Stimulated activated CD4-positive, alpha-beta T cell treated with anti-CD3 and anti-CD28 coated beads, TNF-alpha, amount 100 ng/mL, for 24 hours (primary cell): ENCODE measurements at regions not wholly inside any gene's neighbourhood (a gene's known extent, or its start where the extent isn't known, plus 50 kb on each side); places are given as distances from the start of the nearest gene placed in this dataset.

Experiments
- DNase-seq, 3 experiments: peaks; one replicate each; pipeline ENCODE4 v3.0.0-alpha.2; 2020; ENCODE audit warnings: low read depth in 3 of 3

DNA sequence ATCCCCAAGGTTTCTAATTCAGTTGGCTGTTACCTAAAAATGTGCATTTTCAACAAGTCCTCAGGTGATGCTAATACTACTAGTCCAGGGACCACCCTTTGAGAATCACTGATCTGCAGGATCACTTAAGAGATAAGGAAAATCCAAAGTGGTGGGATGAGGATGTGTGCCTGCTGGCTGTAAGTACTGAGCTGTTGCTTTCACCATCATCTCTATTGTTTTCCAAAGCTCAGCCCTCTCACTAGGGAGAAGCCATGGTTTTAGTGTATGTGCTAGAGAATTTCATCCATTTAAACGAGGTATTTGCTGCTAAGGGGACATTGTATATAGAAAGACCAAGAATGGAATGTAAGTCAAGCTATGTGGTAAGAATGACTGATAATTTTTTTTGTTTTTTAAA, 202.3 kb downstream of the KIF21A start:
- DNase-seq, result no peak

DNA sequence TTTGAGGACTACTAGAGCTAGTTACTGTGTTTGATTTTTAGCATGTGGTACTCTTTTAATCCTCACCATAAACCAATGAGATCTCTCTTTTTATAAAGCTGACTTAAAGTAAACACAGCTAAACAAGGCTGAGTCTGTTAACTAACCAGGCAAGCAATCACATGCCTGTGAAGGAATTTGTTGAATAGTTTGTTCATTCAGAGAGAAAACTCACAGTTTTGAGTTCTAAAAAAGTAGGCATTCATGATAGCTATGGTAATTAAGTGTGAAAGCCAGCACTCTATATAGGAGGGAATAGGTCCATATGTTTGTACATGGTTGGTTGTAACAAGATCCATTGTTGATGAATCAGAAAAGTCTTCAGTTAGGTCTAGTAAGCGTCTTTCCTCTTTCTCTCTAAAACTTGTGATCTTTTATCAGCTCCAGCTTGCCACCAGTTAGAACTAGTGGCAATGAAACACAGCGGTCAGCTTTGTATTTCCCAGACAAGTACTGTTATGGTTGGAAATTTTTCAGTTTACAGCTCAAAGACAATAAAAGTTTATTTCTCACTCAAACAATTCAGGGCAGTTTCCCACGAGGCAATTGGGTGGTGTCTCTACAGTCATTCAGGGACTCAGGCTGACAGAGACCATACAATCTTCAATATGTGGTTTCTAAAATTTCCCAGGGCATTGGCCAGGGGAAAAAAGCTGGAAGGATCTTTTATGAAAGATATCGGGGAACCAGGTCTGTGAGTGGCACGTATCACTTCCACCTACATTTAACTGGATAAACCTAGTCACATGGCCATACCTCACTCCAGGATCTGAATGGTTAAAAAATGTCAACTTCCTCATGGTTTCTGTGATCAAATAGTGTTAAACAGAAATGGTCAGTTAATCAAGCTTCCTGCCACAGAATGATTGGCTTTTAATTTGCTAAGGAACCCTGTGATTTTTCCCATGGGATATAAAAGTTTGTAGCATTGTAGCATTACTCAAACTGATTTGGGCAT, 203.1 kb downstream of the KIF21A start:
- no peak for DNase-seq

DNA sequence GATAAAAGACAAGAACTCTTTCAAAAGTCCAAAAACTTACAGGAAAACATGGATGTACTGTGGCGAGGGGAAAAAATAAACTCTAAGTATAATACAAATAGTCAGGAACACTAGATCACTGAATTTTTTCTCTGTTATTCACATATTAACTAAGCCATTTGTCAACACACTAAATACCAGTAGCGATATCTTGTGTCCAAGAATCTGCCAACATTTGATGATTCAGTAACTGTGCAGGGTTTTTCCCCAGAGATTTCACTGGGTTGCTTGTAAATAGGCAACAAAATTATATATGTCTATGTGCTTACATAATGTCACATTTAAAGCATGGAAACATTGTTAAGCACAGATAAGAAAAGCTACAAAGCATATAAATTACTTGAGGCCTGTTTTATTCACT, 205.9 kb downstream of the KIF21A start:
- DNase-seq, result no peak

DNA sequence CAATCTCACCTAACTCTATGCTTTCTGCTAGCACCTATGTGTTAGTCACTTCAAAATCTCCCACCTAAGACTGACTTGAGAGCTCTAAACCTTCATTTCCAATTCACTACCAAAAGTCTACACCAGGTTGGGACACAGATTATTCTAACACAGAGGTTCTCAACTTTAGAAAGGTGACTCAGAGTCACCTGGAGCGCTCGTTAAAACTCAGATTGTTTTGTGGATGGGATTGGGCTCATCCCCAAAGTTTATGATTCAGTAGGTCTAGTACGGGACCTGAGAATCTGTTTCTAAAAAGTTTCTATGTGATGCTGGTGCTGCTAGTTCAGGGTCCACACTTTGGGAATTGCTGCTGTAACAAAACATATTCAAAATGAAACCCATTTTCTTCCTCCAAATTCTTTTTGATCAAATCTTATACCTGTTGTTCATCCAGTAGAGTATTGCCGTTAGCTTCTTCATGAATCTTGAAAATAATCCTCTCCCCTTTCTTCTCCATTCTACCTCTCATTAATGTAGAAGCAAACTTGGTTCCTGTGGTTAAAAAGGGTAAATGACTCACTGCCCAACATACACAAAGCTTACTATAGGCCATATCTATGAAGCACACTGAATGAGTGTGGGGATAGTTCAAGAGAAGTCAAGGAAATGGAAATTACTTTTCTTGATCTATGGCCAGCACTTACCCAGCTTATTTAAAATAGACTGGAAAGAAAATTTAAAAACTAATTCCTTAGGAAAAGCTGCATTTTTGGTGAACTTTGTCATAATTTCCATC, 206.7 kb downstream of the KIF21A start:
- no peak for DNase-seq

DNA sequence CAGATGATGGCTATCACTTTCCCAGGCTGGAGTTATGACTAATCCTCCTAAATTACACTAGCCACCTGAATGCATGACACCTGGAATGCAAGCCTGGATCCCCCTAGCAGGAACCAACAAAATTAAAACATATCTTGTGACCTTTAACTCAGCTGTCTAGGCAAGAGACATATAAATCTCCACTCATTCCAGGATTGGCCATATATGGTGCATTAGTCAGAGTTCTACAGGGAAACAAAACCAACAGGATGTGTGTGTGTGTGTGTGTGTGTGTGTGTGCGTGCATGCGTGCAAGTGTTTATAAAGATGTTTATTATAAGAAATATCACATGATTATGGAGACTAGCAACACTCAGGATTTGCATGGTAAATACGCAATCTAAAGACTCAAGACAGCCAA, 212.8 kb downstream of the KIF21A start:
- DNase-seq, result no peak

DNA sequence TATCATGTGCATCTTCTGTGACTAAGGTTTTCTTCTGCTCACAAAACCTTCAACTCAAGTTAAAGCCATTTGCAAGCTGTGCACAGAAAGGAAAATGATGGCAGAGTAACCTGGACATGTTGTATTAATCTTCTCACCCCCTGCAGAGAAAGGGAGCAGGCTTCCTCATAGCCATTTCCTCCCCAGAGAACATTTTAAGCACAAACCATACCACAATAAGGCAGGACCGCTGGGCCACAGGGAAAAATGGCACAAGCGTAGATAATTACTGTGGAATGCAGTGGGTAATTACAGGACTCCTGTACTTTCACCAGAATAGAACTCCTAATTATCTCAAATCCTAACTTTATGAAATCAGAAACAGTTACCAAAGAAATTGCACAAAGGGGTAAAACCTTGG, 215.7 kb downstream of the KIF21A start:
- DNase-seq, result no peak

DNA sequence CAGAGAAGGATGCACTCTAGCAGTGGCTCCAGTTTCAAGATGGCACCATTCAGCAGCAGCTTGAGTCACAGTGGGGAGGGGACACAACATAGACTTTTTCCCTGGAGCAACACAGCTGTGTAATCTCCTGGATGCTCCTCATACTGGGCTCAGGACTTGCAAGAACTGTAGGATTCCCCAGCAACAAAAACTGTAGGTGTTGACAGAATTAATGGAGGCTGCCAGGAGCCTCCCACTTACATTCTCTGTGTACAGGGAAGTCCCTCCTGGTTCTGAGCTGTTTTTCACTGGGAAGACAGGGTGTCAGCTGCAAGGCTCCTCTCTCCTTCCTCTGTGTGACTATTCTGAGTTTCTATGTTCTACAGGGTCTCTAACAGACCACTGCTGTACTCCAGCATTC, 217.9 kb downstream of the KIF21A start:
- DNase-seq, result no peak

DNA sequence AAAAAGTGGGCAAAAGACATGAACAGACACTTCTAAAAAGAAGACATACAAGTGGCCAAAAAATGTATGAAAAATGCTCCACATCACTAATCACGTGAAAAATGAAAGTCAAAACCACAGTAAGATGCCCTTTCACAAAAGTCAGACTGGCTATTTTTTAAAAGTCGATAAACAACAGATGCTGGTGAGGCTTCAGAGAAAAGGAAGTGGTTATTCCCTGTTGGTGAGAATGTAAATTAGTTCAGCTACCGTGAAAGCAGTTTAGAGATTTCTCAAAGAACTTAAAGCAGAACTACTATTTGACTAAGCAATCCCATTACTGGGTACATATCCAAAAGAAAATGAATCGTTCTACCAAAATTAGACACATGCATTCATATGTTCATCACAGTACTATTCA, 237.0 kb downstream of the KIF21A start:
- no peak for DNase-seq

DNA sequence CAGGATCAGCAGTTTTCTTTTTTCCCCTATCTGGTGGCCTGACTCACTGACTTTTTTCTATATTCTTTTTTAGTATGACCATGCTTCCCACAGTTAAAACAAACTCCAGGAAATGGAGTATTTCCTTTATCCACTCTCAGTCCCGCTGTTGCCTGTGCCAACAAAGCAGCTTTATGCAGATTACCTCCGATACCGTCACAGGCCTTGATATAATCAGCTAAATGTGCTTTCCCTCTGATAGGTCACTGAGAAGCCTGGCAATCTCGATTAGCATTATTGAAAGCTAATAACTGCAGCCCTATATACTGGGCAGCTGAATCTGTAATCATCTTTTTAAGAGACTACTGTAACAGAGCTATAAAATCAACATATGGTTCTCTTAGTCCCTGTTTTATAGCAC, 243.6 kb downstream of the KIF21A start:
- DNase-seq, result no peak

DNA sequence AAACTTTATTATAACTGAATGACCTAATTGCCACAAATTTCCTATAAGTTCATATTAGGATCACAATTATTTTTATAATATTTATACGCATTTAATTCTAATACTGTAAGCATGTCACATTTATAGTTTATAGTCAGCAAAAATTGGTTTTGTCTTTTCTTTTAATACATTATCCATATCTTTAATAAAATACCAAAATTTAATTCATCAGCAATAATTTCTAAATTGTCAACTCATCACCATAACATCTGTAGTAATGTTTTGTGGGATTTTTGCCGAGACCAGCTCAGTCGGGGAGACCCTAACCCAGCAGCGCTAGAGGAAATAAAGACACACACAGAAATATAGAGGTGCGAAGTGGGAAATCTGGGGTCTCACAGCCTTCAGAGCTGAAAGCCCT, 254.2 kb downstream of the KIF21A start:
- no peak for DNase-seq

DNA sequence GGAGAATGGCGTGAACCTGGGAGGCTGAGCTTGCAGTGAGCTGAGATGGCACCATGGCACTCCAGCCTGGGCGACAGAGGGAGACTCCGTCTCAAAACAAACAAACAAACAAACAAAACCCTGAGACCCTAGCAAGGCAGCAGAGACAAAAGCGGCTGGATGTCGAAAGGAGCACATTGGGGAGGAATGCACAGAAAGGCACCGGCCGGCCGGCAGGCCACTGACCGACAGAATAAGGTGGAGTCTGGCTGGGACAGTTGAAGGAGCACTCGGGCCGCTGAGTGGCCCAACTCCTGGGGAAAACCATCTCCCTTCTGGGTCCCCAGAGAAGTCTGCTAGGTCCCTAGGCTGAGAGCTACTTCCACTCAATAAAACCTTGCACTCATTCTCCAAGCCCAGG, 256.2 kb downstream of the KIF21A start:
- no peak for DNase-seq

DNA sequence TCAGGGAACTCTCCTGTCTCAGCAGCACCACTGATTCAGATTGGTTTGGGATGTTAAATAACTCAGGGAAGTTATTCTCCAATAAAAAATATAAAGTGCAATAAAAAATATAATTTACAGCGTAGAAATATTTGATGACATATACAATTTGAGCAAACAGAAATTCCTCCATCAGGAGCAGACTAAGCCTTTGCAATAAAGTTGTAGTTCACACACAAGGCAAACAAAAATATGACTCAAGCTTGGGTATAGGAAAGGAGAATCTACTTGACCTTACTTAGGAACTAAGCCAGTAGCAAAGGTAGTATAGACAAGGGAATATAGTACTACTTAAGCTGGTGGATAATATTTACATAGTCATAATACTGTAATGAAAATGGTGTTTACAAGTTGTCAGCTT, 264.1 kb downstream of the KIF21A start:
- DNase-seq, result no peak

DNA sequence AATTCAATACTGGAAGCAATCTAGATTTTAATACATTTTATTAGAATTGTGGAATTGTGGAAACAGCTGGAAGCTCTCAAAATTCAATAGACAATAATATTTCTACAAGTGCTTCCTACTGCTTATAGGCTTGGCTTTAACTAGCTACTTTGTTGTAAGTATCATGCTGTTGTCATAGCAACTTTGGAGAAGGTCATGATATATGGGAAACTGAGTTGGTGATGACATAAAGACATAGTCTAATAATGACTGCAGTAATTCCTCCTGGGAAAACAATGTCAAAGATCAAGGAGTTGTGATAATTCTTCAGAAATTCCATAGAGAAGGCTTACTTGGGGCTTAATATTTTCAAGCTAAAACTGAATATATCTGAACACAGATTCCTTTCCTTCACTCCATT, 266.6 kb downstream of the KIF21A start:
- no peak for DNase-seq

DNA sequence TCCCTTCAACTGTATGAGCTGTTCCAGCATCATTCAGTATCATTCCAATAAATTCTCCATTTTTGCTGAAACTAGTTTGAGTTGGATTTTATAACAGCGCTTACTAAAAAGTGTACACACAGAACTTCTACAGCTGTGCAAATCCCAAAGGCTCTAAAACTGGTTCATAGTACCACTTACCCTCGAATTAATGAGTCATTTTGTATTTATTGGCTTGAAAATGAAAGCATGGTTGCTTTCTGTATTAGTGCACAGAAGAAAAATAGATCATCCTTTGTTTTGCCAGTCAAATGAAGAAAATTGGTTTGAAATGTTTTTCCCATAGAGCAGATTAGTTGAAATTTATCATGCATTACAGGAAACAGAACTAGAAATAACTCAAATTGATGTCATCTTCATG, 268.3 kb upstream of the CPNE8 start:
- DNase-seq, result no peak

DNA sequence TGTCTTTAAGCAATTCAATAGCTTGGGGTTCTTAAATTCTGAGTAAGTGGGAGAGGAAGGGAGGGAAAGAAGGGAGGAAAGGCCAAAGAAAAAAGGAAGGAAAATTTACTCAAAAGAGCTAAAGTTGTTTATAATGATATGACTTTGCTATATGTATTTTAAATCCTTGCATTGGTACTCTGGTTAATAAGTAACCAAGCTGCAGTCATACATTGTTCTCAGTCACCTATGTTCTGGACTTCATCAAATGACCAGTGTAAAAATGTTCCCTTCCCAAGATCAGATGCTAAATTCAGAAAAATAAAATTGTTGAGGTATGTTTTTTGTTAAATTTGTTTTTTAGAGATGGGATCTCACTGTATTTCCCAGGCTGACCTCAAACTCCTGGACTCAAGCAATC, 259.9 kb upstream of the CPNE8 start:
- no peak for DNase-seq

DNA sequence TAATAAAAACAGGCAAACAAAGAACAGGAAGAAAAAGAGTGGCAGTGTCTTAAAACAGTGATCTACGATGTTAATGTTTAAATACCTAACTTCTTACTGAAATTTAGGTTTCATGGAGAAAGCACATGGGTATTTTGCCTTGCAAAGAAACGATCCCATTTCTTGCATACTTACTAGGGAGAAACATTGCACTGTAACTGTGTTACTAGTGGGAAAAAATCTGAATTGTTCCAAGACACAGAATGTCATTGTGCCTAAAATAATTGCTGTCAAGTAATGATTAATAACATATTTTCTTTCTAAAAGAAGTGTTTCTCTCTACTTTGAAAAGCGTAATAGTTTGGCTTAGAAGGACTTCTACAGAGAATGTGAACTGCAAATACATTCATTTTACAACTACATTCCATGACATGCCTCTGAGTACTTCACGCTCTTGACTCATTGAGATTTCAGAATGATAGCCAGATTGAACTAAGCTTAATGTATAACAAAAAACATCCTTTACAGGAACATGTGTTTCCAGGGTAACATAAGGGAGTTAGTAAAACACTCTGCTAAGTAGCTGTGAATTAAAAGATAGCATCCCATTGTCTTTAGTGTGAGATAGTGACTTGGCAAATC, 256.2 kb upstream of the CPNE8 start:
- no peak for DNase-seq

DNA sequence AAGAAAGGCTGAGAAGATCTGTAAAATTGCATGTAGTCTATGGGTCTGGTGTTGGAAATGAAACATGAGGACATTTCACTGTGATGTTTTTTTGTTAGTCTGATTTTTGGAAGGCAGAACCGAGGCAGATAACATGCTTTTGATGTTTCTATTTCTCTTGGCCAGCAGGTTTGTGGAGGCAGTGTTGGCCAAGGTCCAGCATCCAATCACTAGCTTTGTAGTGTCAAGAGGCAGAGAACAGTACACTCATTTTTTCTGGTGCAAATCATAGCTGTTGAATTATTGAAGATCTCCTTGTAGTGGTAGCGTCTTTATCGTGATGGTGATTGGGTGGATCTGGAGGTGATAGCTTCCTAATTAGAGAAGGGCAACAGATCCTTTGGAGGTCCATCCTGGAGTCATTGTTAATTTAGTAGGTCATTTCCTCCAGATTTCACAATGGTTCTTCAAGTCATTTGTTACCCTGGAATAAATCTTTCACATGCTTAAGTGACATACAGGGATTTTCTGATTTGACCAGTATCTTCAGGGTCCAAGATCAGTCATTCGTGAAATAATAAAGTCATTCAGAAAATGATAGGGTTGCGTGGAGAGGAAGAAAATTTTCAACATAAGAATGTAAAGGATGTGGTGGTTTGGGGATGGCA, 252.4 kb upstream of the CPNE8 start:
- no peak for DNase-seq

DNA sequence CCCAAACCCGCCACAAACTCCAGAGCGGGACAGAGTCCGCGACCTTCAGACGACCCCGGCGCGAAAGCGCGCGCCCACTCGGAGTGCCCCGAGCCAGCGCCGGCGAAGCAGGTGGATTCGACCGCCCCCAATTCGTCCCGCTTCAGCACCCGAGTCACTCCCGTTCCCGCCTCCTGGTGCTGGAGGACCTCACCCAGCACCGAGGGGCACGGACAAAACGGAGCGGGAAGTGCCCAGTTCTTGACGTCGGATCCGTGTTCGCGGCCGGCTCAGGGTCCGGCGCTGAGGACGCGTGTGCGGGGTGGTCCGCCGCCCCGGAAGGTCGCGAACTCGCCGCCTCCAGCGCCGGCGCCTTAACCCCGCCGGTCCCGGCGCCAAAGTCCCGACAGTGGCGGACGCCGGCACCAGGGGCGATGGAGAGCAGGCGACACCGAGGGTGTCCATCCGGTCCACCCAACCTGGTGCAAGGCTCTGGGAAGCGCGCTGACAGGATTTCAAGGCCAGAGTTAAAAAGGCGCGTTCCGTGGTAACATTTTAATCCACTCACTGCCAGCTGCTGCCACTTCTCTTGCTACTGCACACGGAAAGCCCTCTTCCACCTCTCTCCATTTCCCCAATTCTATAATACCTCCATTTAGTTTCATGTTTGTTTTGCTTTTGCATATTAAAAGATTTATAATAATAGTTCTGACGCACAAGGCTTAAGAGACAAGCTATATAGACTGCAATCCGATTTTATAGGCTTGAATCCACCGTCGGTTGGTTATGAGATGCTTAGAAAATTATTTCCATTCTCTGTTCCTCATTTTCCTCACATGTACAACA, 240.0 kb upstream of the CPNE8 start:
- peak in 2 of 3 experiments; percentile 6 to 47 for DNase-seq

DNA sequence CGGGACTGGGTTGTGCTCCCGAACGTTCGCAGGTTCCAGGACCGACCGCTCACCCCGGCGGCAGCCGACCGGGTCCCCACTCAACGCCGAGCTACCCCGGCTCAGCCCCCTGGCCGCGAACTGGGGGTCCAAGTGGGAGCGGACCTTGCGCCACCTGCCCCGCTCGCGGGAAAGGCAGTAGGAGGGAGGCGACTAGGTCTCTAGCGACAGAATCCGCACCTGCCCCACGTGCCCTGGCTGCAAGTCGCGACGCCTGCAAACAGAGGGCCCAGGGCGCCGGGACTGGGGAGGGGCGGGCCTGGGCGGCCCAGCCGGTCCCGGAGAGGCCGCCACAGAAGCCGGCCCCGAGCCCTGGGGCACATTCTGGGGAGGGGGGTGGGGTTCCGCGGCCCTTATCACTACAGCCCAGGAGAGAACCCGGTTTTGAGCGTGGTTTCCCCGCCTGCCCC, 239.2 kb upstream of the CPNE8 start:
- DNase-seq, result no peak

DNA sequence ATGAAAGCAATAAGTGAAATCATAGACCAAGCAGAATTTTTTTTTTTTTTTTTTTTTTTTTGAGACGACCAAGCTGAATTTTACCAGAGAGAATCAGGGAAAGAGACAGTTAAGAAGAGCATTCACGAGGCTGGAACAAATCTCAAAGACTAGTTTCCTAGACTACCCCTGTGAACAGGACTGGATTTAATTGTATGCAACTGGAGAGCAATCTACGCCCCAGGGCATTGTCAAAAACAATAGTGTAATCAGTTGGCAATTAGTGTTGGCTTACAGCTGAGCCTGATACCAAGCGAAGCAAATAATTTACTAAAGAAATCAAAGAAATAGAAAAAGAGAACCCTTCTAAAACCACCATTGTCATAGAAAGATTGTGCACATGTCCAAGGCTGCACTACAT, 232.9 kb upstream of the CPNE8 start:
- no peak for DNase-seq

DNA sequence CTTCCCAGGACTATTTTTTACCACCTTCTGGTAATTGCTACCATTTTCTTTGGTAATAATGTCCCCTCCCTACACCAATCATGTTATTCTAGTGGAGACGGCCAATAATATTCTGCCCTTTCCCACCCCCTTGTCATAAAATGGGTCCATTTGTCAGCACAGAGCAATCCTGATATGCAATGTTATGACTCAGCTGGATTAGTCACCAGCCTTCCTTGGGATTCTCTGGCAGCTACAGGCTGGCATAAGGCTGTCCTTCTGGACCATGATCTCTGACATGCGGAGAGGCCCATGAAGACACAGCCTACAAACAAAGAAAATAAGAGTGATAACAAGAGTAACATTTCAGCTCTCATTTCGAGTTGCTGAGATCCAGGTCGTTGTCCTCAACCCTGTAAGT, 222.0 kb upstream of the CPNE8 start:
- DNase-seq, result no peak
